Upper lobe of left lung (tissue), 4 donors: ENCODE measurements at regions not wholly inside any gene's neighbourhood (a gene's known extent, or its start where the extent isn't known, plus 50 kb on each side); places are given as distances from the start of the nearest gene placed in this dataset.

Source experiments
- EP300 ChIP-seq, 4 donors: sonication (generic); formaldehyde crosslinking; IDR thresholded peaks; one replicate each; pipeline ENCODE4 v1.5.1; 2017; ENCODE audit warnings: antibody characterized with exemption in 4 of 4, control low read depth in 2 of 4
- POLR2A ChIP-seq, 4 donors: fragments of 450-650 bp; IDR thresholded peaks; one replicate each; pipeline ENCODE4 v1.5.1; 2016 to 2017; ENCODE audit warnings: antibody characterized with exemption in 4 of 4, mild to moderate bottlenecking in 2 of 4
- POLR2AphosphoS5 ChIP-seq, 2 donors: sonication (generic); formaldehyde crosslinking; IDR thresholded peaks; one replicate each; pipeline ENCODE4 v1.5.1; 2017; ENCODE audit warnings: antibody characterized with exemption in 2 of 2
- TF ChIP-seq, protein P1 (sequence below), 6 experiments: fragments of 450-650 bp in 4 of 6; fragments of 200-600 bp in 2 of 6; sonication (generic) in 2 of 6; IDR thresholded peaks; one replicate each; pipeline ENCODE4 v1.5.1; 2016 to 2019; ENCODE audit warnings: antibody characterized with exemption in 6 of 6

DNA sequence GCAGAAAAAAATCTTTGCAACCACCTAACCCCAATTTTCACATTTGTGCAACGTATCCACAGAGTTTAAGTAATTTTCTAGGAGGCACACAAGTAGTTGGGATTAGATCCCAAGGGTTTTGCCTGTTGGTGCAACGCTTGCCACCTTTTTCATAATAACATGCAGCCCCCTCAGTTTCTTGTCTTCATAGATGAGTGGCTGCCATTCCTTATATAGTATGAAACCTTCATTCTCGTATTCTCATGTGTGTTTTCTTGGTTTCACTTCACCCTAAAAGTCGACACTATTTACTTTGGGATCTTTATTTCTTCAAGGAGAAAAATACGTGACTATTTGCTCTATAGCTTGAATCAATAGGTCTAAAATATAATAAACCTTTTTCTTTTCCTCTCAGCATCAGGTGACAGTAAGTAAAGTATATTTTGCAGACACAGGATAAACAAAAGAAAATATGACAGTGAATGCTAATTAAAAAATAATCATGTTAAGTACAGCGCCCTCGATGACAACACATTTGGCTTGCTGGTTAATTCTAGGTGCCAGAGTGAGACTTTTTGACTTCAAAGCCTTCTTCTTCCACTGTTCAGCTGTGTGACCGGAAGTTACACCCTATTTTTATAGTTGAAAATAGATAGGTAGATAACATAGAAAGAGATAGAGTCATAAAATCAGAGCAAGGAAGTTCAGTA lies 342.8 kb upstream of the CCNG1 start:
- TF ChIP-seq, protein P1, sequence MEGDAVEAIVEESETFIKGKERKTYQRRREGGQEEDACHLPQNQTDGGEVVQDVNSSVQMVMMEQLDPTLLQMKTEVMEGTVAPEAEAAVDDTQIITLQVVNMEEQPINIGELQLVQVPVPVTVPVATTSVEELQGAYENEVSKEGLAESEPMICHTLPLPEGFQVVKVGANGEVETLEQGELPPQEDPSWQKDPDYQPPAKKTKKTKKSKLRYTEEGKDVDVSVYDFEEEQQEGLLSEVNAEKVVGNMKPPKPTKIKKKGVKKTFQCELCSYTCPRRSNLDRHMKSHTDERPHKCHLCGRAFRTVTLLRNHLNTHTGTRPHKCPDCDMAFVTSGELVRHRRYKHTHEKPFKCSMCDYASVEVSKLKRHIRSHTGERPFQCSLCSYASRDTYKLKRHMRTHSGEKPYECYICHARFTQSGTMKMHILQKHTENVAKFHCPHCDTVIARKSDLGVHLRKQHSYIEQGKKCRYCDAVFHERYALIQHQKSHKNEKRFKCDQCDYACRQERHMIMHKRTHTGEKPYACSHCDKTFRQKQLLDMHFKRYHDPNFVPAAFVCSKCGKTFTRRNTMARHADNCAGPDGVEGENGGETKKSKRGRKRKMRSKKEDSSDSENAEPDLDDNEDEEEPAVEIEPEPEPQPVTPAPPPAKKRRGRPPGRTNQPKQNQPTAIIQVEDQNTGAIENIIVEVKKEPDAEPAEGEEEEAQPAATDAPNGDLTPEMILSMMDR (IDR thresholded peaks at IDR 0.05) = no peak
- TF ChIP-seq EP300 (IDR thresholded peaks at IDR 0.05) (no peak), POLR2A (IDR thresholded peaks at IDR 0.05) (no peak), POLR2AphosphoS5 (IDR thresholded peaks at IDR 0.05) (no peak)
